ENCODE measurements at regions not wholly inside any gene's neighbourhood (a gene's known extent, or its start where the extent isn't known, plus 50 kb on each side); places are given as distances from the start of the nearest gene placed in this dataset.

DNA sequence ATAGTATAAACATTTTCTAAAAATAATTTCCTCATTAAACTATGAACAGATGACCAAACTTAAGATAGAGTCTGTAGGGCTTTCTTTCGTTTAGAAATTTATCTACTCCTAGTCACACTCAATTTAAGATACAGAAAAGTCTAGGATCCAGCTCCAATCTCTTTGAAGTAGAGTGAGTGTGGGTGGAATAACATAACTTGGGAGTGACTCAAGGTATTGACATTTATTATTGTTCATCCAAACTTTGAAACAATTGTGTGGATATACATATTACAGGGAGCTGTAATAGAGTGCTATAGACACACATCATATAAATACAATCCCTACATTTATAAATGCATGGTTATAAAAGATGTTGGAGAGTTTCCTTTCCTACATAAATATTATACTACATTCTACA lies 715.2 kb upstream of the MANEA start:
- TF ChIP-seq, protein P1, sequence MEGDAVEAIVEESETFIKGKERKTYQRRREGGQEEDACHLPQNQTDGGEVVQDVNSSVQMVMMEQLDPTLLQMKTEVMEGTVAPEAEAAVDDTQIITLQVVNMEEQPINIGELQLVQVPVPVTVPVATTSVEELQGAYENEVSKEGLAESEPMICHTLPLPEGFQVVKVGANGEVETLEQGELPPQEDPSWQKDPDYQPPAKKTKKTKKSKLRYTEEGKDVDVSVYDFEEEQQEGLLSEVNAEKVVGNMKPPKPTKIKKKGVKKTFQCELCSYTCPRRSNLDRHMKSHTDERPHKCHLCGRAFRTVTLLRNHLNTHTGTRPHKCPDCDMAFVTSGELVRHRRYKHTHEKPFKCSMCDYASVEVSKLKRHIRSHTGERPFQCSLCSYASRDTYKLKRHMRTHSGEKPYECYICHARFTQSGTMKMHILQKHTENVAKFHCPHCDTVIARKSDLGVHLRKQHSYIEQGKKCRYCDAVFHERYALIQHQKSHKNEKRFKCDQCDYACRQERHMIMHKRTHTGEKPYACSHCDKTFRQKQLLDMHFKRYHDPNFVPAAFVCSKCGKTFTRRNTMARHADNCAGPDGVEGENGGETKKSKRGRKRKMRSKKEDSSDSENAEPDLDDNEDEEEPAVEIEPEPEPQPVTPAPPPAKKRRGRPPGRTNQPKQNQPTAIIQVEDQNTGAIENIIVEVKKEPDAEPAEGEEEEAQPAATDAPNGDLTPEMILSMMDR (IDR thresholded peaks at IDR 0.05 in 4 of 5, conservative IDR thresholded peaks at IDR 0.05 in 1 of 5) = no peak
- TF ChIP-seq POLR2A (IDR thresholded peaks at IDR 0.05) = no peak

Measured in gastrocnemius medialis (tissue), 4 donors.